ENCODE measurements at regions not wholly inside any gene's neighbourhood (a gene's known extent, or its start where the extent isn't known, plus 50 kb on each side); places are given as distances from the start of the nearest gene placed in this dataset.

- H3K79me2 ChIP-seq (ENCODE audit: low read length), result no peaks in the 10 kb centered on the region
- peak overlapping the region; percentile 48 for H2AFZ ChIP-seq (ENCODE audit: low read depth, low read length)
- H3K4me1 ChIP-seq (ENCODE audit: low read length), result peaks cover 31% of the 10 kb centered on the region
Measured at GRCh38 chr12:14308516-14308915, 57.0 kb upstream of the ATF7IP start.

GRCh38 chr12:14310866-14311265 lies 54.6 kb upstream of the ATF7IP start:
- H3K4me2 ChIP-seq (ENCODE audit: low read length), result no peak overlapping the region
- peaks cover 17% of the 10 kb centered on the region for H3K36me3 ChIP-seq (replicated peaks; ENCODE audit: low read depth, low read length)
- no peaks in the 10 kb centered on the region for H3K27me3 ChIP-seq (ENCODE audit: low read depth, low read length)
- H3K4me3 ChIP-seq (ENCODE audit: low read length), result no peak overlapping the region
- no peaks in the 10 kb centered on the region for H4K20me1 ChIP-seq (ENCODE audit: insufficient read depth, low read length)
- H3K9ac ChIP-seq (ENCODE audit: low read length), result no peak overlapping the region
- peaks cover 42% of the 10 kb centered on the region for H3K4me1 ChIP-seq (ENCODE audit: low read length)
- H2AFZ ChIP-seq (ENCODE audit: low read depth, low read length), result no peak overlapping the region
- TF ChIP-seq CTCF (IDR thresholded peaks at IDR 0.05; ENCODE audit: low read depth, low read length) (no peak), EZH2phosphoT487 (IDR thresholded peaks at IDR 0.05; ENCODE audit: low read depth) (no peak)
- no peak overlapping the region for H3K27ac ChIP-seq (ENCODE audit: low read length)
- peaks cover 16% of the 10 kb centered on the region; the same call in 1 of the 2 replicates for H3K9me3 ChIP-seq (ENCODE audit: insufficient read depth, low read length)
- no peaks in the 10 kb centered on the region for H3K79me2 ChIP-seq (ENCODE audit: low read length)

More at GRCh38 chr12:14308516-14308915, 57.0 kb upstream of the ATF7IP start:
- peak overlapping the region; percentile 26; the same call in 1 of the 2 replicates for H3K9ac ChIP-seq (ENCODE audit: low read length)
- H4K20me1 ChIP-seq (ENCODE audit: insufficient read depth, low read length), result no peaks in the 10 kb centered on the region
- peaks cover 3% of the 10 kb centered on the region; the same call in 1 of the 2 replicates for H3K9me3 ChIP-seq (ENCODE audit: insufficient read depth, low read length)
- TF ChIP-seq EZH2phosphoT487 (IDR thresholded peaks at IDR 0.05; ENCODE audit: low read depth), result no peak
- no peak for TF ChIP-seq CTCF (IDR thresholded peaks at IDR 0.05; ENCODE audit: low read depth, low read length)
- H3K27ac ChIP-seq (ENCODE audit: low read length), result peak overlapping the region; percentile 88
- 0 out of 2 replicates have a peak overlapping the region, but pooled peaks have one; percentile 14 for H3K4me2 ChIP-seq (ENCODE audit: low read length)
- H3K4me3 ChIP-seq (ENCODE audit: low read length), result no peak overlapping the region
- no peaks in the 10 kb centered on the region for H3K36me3 ChIP-seq (replicated peaks; ENCODE audit: low read depth, low read length)
- H3K27me3 ChIP-seq (ENCODE audit: low read depth, low read length), result no peaks in the 10 kb centered on the region

- Histone ChIP-seq H3K79me2 (ENCODE audit: low read length) (no peaks in the 10 kb centered on the region), H3K36me3 (replicated peaks; ENCODE audit: low read depth, low read length) (peaks cover 17% of the 10 kb centered on the region), H3K4me3 (ENCODE audit: low read length) (no peak overlapping the region), H3K4me2 (ENCODE audit: low read length) (no peak overlapping the region), H3K27ac (ENCODE audit: low read length) (no peak overlapping the region), H2AFZ (ENCODE audit: low read depth, low read length) (no peak overlapping the region), H3K9me3 (ENCODE audit: insufficient read depth, low read length) (peaks cover 16% of the 10 kb centered on the region; the same call in 1 of the 2 replicates), H3K9ac (ENCODE audit: low read length) (no peak overlapping the region), H3K4me1 (ENCODE audit: low read length) (peaks cover 25% of the 10 kb centered on the region), H3K27me3 (ENCODE audit: low read depth, low read length) (no peaks in the 10 kb centered on the region), H4K20me1 (ENCODE audit: insufficient read depth, low read length) (no peaks in the 10 kb centered on the region)
- no peak for TF ChIP-seq EZH2phosphoT487 (IDR thresholded peaks at IDR 0.05; ENCODE audit: low read depth)
- TF ChIP-seq CTCF (IDR thresholded peaks at IDR 0.05; ENCODE audit: low read depth, low read length), result no peak
Measured at GRCh38 chr12:14313379-14314138, 51.9 kb upstream of the ATF7IP start.

GRCh38 chr12:14314801-14315200 lies 50.7 kb upstream of the ATF7IP start:
- Histone ChIP-seq H3K27ac (ENCODE audit: low read length) (peak overlapping the region; percentile 51), H3K9me3 (ENCODE audit: insufficient read depth, low read length) (peaks cover 16% of the 10 kb centered on the region; the same call in 1 of the 2 replicates), H4K20me1 (ENCODE audit: insufficient read depth, low read length) (no peaks in the 10 kb centered on the region), H2AFZ (ENCODE audit: low read depth, low read length) (no peak overlapping the region), H3K27me3 (ENCODE audit: low read depth, low read length) (no peaks in the 10 kb centered on the region), H3K79me2 (ENCODE audit: low read length) (no peaks in the 10 kb centered on the region), H3K4me3 (ENCODE audit: low read length) (no peak overlapping the region), H3K36me3 (replicated peaks; ENCODE audit: low read depth, low read length) (peaks cover 17% of the 10 kb centered on the region), H3K4me1 (ENCODE audit: low read length) (peaks cover 23% of the 10 kb centered on the region), H3K4me2 (ENCODE audit: low read length) (0 out of 2 replicates have a peak overlapping the region, but pooled peaks have one; percentile 1), H3K9ac (ENCODE audit: low read length) (no peak overlapping the region)
- TF ChIP-seq EZH2phosphoT487 (IDR thresholded peaks at IDR 0.05; ENCODE audit: low read depth) (no peak), CTCF (IDR thresholded peaks at IDR 0.05; ENCODE audit: low read depth, low read length) (no peak)

All from OCI-LY3 (cell line).